ENCODE measurements at regions not wholly inside any gene's neighbourhood (a gene's known extent, or its start where the extent isn't known, plus 50 kb on each side); places are given as distances from the start of the nearest gene placed in this dataset.
A peak's percentile ranks its signal among the peaks of the same experiment; 100 is the strongest.

GRCh38 chr1:22233222-22233621 lies 90.3 kb upstream of the WNT4 start:
- ATAC-seq (no peak), DNase-seq (no peak)
- H3K36me3 ChIP-seq = no peaks in the 10 kb centered on the region
- no peak overlapping the region for H3K27ac ChIP-seq
- no peaks in the 10 kb centered on the region for H3K9me3 ChIP-seq
- TF ChIP-seq CTCF (IDR thresholded peaks at IDR 0.05) = no peak
- no peak overlapping the region for H3K4me3 ChIP-seq
- intact Hi-C loops (cut with DNase I) = no loop called here
- peaks cover 14% of the 10 kb centered on the region for H3K27me3 ChIP-seq (ENCODE audit: low read depth)
- H3K4me1 ChIP-seq = peaks cover 9% of the 10 kb centered on the region

GRCh38 chr1:22234476-22235030 lies 91.7 kb upstream of the WNT4 start:
- Histone ChIP-seq H3K27me3 (ENCODE audit: low read depth) (peaks cover 14% of the 10 kb centered on the region), H3K27ac (no peak overlapping the region), H3K4me1 (peaks cover 14% of the 10 kb centered on the region), H3K4me3 (no peak overlapping the region), H3K9me3 (no peaks in the 10 kb centered on the region), H3K36me3 (no peaks in the 10 kb centered on the region)
- intact Hi-C loops (cut with DNase I) = no loop called here
- no peak for DNase-seq
- no peak for TF ChIP-seq CTCF (IDR thresholded peaks at IDR 0.05)
- ATAC-seq = no peak

- no peak for TF ChIP-seq CTCF (IDR thresholded peaks at IDR 0.05)
- Histone ChIP-seq H3K27me3 (ENCODE audit: low read depth) (peaks cover 14% of the 10 kb centered on the region), H3K4me1 (peaks cover 15% of the 10 kb centered on the region), H3K36me3 (no peaks in the 10 kb centered on the region), H3K4me3 (no peak overlapping the region), H3K9me3 (no peaks in the 10 kb centered on the region), H3K27ac (no peak overlapping the region)
- DNase-seq = peak; percentile 31
- no peak for ATAC-seq
- intact Hi-C loops (cut with DNase I) = no loop called here
These were observed 93.3 kb upstream of the WNT4 start for GRCh38 chr1:22236166-22236565.

GRCh38 chr1:22236900-22237299 lies 94.0 kb upstream of the WNT4 start:
- no peak overlapping the region for H3K4me3 ChIP-seq
- DNase-seq = peak; percentile 21
- H3K9me3 ChIP-seq = no peaks in the 10 kb centered on the region
- intact Hi-C loops (cut with DNase I) = no loop called here
- TF ChIP-seq CTCF (IDR thresholded peaks at IDR 0.05) = no peak
- H3K36me3 ChIP-seq = no peaks in the 10 kb centered on the region
- peaks cover 14% of the 10 kb centered on the region for H3K27me3 ChIP-seq (ENCODE audit: low read depth)
- H3K27ac ChIP-seq = no peak overlapping the region
- H3K4me1 ChIP-seq = peaks cover 15% of the 10 kb centered on the region
- ATAC-seq = peak in 1 of 2 donors; percentile 36

- DNase-seq = peak; percentile 68
- no peaks in the 10 kb centered on the region for H3K36me3 ChIP-seq
- H3K27ac ChIP-seq = no peak overlapping the region
- H3K9me3 ChIP-seq = no peaks in the 10 kb centered on the region
- H3K4me3 ChIP-seq = no peak overlapping the region
- no peak for TF ChIP-seq CTCF (IDR thresholded peaks at IDR 0.05)
- intact Hi-C loops (cut with DNase I) = no loop called here
- H3K4me1 ChIP-seq = peaks cover 15% of the 10 kb centered on the region
- peaks cover 14% of the 10 kb centered on the region for H3K27me3 ChIP-seq (ENCODE audit: low read depth)
- peak; percentile 43 to 74 for ATAC-seq
These were observed 94.7 kb upstream of the WNT4 start for GRCh38 chr1:22237433-22238093.
